ENCODE measurements at regions not wholly inside any gene's neighbourhood (a gene's known extent, or its start where the extent isn't known, plus 50 kb on each side); places are given as distances from the start of the nearest gene placed in this dataset.

DNA sequence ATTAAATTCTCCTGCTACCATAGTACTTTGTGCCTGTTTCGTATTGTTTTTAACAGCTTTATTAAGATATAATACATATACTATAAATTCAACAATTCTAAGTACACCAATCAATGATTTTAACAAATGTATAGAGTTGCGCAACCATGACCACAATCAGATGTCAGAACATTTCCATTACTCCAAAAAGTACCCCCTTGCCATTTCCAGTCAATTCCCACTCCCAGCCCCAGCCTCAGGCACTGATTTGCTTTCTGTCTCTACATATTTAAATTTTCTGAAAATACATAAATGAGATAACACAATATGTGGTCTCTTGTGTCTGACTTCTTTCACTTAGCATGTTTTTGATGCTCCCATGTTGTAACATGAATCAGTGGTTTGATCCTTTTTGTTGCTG, 193.9 kb downstream of the FIGN start:
- DNase-seq, result no peak

DNA sequence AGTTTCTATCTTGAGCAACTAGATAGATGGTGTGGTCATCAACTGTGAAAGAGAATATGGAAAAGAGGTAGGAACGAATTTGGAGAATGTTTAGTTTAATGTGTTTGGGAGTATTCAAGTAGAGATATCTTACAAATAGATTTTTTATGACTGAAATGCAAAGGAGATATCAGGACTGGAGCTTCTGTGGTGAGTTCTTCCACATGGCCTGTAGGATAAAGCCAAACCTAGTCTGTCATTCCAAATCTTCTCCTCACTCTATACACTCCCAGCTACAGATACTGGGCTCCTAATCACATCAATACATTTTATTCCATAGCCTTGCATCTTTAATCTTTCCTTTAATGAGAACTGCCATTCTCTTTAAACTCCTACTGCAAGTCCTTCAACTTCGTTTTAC, 194.3 kb downstream of the FIGN start:
- DNase-seq, result no peak

DNA sequence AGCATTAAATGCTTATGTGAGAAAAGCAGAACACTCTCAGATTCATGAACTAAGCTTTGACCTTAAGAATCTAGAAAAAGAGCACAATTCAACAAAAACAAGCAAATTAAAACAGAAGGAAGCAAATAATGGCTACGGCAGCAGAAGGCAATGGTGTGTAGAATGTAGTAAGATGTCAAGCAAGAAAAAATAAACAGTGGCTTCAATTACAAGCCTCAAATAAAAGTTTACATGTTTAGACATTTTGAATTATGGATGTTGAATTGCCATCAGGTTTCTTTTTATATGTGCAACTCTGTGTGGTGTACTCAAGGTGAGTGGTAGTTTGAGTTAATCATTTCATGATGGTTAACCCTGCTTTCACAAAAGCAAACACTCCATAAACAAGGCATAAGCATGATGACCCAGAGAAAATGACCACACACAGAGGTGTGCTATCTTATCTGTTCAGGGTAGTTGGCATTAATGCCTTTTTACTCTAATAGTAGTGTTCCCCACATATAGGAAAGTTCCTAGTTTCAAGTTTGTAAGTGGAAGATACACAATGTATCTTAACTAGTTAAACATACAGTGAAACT, 207.1 kb downstream of the FIGN start:
- no peak for DNase-seq

DNA sequence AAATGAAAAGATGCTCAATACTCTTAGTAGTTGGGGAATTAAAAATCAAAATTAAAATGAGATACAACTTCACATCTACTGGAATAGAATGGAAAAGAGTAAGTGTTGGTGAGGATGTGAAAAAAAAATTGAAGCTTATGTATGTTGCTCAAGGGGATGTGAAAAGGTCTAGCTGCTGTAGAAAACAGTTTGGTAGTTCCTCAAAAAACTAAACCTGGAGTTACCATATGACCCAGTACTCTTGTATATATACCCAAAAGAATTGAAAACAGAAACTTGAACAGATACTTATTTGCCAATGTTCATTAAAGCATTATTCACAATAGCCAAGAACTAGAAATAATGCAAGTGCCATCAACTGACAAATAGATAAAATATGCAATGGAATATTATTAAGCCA, 208.4 kb downstream of the FIGN start:
- DNase-seq, result no peak

DNA sequence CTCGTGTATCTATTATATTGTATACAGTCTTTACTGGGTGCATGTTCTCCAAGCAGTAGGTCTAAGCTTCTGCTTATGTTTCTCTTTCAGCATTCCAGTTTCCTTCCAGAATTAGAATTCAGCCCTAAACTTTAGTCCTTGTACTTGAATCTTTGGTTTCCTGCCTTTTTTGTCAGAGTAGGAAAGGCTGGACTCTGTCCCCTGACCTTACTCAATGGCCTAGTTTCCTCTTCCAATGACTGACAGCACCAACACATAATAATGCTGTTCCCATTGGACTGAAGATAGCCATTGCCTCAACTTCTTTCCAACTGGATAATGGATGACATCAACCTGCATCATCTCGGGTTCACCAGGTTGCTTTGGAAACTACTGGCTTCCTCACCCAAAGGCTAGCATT, 217.0 kb downstream of the FIGN start:
- no peak for DNase-seq

DNA sequence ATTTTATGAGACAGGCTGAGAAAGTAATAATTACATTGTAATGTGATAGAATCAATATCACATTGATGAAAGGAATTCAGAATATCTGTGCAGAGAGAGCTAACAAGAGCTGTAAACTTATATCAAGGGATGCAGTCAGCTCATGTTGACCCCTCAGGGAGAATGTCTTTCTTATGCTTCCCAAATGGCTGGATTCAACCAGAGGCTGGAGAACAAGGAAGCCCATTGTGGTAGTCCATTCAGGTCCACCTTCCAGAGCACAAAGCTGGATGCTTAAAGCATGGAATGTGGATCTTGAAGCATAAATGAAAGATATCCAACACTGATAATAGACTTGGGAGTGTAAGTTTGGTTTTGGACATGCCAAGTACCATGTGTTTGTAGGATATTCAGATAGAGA, 220.0 kb downstream of the FIGN start:
- DNase-seq, result no peak

DNA sequence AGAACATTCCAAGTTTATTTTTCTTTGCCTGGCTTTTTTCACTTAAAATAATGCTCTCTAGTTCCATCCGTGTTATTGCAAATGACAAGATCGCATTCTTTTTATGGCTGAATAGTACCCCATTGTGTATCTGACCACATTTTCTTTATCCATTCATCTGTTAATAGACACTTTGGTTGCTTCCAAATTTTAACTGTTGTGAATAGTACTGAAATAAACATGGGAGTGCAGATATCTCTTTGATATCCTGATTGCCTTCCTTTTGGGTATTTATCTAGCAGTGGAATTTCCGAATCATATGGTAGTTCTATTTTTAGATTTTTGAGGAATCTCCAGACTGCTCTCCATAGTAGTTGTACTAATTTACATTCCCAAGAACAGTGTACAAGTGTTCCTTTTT, 230.5 kb downstream of the FIGN start:
- DNase-seq, result no peak

DNA sequence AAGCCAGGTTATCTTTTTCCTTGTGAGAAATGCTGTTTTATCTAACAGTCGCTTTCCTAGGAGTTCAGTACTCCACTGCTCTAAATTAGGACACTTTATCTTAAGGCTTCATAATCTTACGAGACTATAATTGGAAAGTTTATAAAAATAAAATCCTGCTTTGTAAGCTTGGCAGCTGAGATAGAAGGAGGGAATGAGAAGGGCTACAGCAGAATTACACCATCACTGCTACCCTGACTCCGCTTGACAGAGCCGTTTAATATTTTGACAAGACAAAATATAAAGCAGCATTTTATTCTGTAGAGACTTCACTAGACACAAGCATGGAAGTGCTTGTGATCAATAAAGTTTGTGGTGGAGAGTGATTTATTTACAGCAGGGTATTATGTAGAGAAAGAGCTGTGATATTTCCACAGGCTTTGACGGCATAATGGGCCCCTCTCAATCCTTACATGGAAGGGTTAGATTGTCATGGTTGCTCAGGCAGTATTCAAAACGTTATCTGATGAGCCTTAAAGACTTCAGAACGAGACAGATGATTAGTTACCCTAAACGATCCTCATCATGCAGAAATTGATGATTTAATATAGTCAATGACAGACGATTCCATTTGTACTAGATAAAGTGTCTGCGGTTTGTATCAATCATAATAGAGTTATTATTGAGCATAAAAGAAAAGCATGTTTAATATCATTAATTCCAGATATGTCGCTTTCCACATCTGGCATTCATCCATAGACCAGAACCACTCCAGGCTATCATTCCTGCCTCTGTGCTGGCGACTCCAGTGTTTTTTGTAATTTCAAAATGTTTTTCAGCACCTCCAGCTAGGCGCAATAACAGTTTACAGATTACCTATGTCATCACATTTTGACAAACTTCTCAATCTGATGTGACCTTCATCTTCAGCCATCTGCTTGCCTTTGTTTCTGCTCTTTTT, 242.2 kb downstream of the FIGN start:
- no peak for DNase-seq

DNA sequence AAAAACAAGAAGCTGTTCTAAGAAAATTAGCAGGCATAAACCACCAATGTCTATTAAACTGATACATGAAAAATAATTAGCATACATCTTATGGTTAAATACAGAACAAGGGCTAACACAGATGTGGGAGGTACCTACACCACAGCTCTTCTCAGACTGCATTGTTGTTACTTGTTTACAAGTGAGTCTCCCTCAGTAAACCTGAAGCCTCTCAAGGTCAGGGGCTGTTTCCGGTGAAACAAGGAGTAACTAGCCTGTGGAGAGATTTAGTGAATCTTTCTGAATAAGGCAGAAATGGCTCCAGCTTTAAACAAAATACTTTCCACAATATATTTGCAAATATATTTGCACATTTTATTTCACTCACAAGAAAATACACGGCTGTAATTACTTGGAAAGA, 244.0 kb downstream of the FIGN start:
- no peak for DNase-seq

DNA sequence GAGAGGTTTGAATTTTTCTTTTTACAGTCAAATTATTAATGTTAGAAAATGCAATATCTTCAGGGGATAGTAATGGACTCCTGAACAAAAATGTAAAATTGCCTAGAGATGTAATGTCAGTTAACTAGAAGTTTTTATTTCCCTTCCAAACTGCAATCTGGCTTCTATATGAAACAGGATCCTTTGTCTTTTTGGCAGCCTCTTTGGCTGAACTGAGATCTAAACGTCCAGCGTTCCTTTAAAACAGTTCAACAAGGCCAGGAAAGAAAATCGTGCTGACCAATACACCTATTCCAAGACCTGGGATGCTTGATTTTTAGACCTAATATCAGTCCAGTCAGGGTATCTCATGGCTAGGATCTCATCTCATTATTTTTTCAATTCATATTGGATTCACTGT, 245.5 kb downstream of the FIGN start:
- DNase-seq, result no peak

DNA sequence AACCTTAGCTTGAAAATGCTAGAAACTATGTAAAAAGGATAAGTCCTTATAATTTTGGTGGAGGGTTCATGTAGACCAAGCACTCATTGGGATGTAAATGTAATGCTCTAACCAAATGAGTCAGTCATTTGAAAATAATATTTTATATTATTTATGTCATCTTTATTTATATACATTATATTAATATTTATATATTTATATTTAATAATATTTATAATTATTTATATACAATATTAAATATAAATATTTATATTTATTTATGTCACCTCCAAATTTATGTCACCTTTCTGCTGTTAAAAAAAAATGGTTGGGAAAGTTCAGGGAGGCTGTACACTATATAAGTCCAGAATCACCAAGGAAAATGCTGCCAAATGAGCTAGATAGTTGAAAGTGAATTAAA, 254.3 kb downstream of the FIGN start:
- DNase-seq, result no peak

DNA sequence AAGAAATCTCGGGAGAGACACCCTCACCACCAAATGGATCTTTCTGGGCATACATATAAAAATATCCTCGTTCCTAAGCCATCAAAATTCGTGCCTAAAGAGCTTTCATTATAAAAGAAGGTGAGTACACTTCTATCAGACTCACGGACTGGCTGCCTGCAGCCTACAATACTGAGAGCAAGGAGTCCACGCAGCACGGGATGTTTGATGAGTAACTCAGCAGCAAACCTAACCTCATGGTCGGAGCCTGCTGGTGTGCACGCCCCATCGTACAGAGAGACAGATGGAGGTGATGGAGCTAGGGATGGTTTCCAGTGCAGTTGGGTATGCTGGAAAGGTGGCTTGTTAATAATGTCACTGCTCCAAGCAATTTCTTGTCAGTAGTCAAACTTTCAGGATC, 256.2 kb downstream of the FIGN start:
- DNase-seq, result no peak

DNA sequence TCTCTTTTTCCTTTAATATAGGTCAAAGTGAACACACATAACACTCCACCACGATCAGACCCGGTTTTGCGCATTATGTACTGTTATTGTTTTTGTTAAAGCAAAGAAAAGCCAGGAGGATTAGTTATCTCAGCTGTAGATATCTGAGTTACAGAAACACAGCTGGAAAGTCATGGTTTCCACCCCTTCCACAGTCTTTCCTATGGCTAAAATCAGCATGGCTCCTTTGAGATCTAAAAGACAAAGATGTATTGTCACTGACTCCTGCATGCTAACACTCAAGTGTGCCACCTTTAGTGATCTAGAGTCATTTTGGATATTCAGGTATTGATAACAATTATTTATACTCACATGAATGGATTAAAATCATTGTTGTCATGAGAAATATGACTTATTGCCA, 260.0 kb downstream of the FIGN start:
- DNase-seq, result no peak

DNA sequence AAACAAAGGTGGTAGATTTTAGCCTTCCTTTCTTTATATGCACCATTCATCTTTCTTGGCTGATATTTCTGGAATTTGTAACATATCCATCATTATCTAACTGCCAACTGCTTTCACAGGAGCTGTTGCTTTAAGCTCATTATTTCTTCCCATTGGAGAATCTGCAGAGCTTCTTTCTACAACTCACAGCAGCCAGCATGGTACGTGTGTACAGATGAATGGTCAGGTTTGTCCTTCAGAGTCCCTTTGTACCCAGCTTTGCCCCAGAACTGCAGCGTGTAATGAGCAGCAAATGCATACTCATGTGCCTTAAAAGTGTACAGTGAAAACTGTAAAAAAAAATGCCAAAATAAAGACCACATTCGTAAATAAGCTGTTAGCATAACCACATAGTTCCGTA, 260.9 kb downstream of the FIGN start:
- no peak for DNase-seq

DNA sequence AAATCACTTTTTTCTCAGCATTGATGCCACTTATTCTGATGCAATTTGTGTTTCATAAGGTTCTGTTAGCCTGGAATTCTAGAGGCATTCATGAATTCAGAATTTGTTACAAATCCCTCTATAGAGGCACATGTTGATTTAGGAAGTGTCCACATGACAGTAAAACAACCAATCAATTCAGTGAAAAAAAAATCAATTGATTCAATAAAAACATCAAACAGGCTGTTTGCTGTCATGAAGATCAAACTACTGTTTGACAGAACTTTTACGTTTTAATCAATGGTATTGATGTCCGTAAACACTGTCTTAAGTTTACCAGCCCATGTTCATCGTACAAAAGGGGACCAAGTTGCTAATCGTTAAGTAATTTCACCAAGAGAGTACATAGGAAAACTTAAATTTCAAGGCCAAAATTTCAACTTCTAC, 261.5 kb downstream of the FIGN start:
- no peak for DNase-seq

DNA sequence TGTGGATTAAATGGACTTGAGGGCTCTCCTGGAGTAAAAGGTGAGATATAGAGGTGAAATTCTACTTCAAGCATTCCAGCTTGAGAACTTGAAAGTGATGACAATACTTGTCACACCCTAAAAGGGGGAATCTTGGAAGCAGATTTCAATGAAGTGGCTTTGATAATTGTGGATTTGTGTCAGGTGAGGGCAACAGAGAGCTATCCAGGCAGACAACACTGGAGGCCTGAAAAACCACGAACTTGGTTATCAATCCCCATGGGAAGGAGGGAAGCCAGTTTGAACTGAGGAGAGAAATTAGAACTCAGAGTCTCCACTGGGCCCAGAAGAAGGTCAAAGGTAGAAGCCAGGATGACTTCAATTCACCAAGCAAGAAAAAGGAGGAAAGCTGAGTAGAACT, 263.9 kb downstream of the FIGN start:
- DNase-seq, result no peak

DNA sequence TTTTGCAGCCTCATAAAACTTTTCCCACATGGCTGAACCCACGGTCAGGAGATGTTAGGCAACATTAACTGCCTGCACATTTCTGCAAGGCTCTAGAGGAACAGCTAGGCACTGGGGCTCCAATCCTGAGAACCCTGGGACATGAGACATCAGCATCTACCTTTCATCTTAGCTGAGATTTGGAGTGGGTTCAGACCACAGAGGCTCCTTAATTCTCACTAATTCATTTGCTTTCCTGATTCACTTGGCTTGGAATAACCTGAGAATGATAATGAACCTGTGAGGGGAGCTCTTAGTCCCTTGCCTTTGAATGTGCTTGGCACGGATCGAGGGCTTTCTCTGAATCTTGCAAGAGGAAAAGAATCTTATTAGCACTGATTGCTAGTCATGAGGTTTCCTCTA, 266.2 kb downstream of the FIGN start:
- DNase-seq, result no peak

DNA sequence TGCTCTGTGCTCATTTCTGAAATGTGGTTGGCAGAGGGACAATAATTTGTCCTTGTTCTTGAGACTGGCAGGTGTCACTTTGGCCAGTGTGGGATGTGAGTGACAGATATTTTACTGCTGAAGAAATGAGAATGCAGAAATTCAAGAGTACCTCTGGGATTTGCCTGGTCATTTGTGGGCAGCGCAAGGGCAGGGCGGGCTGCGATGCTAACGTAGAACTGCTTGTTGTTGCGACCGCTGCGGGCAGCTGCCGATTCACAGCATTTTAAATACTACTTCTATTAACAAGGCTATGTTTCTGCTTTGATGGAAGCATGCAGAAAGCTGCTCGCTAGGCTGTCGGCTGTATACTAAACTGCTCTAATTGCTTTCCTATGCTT, 268.6 kb downstream of the FIGN start:
- no peak for DNase-seq

DNA sequence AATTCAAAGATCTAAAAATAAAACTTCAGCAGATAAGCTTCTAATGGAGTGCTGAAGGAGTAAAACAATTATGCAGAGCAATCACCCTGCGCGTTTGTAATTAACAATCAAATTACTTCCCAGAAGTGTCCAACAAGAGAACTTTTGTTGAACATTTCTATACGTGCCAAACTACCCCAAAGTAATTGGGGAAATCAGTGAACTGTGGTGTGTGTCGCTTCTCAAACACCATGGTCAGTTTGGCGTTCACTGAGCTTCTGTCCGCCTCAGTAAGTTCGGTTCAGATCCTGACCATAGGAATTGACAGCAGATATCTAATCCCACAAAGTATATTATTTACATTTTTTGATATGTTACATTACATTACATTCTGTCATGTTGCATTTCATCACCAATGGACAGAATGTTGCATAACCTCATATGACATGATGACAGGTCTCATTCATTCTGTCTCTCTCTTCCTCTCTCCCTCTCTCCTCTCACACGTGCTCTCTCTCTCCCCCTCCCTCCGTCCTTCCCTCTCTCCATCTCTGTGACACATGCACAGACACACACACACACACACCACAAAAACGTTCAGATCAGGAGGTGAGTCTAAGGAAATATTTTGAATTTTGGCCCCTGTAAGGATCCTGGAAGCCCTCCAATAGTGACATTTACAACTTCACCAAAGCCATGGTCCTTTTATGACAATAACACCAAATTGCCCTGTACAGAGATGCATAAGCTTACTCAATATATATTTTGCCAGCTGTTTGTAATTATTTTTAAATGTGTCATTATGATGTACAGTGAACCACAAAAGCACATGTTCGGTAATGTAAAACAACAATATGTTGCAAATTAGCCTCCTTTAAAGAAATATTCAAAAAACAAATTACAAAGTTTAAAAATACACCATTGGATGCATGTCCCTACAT, 269.2 kb downstream of the FIGN start:
- no peak for DNase-seq

DNA sequence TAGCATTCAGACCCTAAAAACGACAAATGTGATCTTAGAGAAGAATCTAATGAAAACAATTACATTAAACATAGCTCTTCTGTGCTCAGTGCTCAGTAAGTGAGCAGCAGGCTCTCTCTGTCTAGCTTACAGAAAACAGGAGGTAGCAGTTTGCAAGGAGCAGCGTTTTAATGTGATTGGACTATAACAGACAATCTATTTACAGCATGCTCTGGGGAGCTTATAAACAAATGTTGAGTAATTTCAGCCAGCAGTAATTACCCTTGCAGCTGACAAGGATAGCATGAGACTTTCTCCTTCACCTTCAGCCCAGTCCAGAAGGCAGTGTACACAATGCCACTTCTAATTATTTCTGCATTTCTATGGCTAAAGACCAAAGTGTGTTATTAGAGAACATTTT, 270.4 kb downstream of the FIGN start:
- no peak for DNase-seq

DNA sequence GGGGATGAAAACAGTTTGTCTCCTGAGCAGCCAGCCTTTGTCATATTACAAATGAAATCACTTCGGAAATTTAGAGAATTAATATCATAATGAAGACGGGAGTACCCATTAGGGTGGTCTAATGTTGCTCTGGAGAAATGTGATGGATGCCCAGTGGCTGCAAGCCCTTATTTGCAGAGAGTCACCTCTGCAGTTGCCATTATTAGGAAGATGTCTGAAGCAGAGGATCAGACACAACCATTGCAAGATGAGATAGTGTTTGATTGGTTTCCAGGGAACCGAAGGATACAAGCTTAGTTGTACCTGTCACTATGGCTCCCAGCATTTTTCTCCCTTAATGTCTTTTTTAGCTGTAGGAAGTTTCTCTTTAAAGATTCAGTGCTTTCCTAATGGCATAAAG, 272.4 kb downstream of the FIGN start:
- no peak for DNase-seq

DNA sequence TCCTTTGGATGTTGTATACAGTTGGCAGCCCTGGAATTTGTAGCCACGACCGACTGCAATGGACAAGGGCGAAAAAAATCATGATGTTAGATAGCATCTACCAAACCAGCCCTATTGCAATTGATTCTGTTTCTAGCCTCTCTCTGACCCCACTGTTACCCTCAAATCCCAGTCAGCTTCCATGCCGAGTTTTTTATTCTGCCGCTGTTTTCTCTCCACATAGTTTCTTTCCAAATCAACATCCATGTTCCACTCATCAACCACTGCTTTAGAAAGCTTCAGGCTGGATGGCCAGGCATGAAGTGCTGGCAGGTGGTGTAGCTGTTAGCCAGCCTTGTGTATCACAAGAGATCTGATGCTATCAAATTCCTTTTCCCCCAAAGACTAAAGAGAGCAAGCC, 272.8 kb downstream of the FIGN start:
- DNase-seq, result no peak

DNA sequence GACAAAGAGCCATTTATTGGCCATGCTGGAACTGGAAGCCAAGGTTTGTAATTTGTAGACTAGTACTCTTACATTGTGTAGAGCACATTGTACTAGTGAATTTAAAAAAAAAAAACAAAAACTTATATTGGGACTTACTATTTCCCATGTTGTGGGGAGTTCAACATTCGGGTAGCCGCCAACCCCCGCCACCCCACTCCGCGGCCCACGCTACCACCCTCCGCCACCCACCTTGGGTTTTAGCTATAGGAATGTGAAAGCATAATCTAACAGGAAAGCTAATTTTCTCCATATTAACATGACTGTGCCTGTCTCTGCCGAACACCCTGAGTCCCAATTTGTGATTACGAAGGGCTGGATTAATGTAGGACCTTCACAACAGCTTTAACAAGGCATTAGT, 275.8 kb downstream of the FIGN start:
- DNase-seq, result no peak
